ENCODE measurements at regions not wholly inside any gene's neighbourhood (a gene's known extent, or its start where the extent isn't known, plus 50 kb on each side); places are given as distances from the start of the nearest gene placed in this dataset.

DNA sequence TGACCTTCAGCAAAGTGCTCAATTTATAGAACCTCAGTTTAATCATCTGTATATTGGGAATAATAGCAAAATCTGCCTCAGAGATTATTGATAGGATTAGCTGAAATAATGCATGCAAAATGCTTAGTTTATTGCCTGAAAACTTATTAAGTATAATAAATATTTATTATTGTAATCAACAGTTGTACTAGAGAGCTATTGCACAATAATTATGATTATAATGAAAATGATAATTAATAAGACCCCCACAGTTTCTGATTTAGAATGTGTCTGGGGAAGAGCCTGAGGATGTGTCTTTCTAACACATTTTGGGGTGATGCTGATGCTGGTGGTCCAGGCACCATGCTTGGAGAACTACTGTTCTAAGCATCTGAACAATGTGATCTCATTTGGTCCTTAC is 419.6 kb downstream of the NPIPA7 start:
- in situ Hi-C loops (cut with MboI; ENCODE audit: low sequenced_read_pairs): no loop called here
- Histone ChIP-seq H4K20me1 (ENCODE audit: insufficient read depth, low read length) (no peaks in the 10 kb centered on the region), H3K56ac (ENCODE audit: extremely low read depth, insufficient read depth, low read length) (no peak overlapping the region), H3K23ac (ENCODE audit: low read depth, low read length) (no peak overlapping the region), H2BK20ac (ENCODE audit: low read depth, low read length) (no peak overlapping the region), H3K4me1 (ENCODE audit: control insufficient read depth, insufficient read depth, low read length) (no peaks in the 10 kb centered on the region), H2AFZ (replicated peaks; ENCODE audit: low read length, poor library complexity) (no peak overlapping the region), H4K8ac (ENCODE audit: low read depth in 2 of 2, low read length in 2 of 2) (no peak overlapping the region), H3K27ac (ENCODE audit: insufficient read depth, low read length) (no peak overlapping the region), H3K4me3 (ENCODE audit: insufficient read depth, low read depth, low read length) (no peak overlapping the region), H2AK9ac (replicated peaks; ENCODE audit: low read depth, low read length, poor library complexity) (no peak overlapping the region), H2BK5ac (ENCODE audit: low read depth, low read length, poor library complexity, severe bottlenecking) (no peak overlapping the region), H3K9ac (ENCODE audit: low read depth, low read length) (no peak overlapping the region), H3K14ac (replicated peaks; ENCODE audit: low read depth, low read length) (no peak overlapping the region), H3K18ac (ENCODE audit: low read depth, low read length) (no peak overlapping the region), H2BK15ac (ENCODE audit: low read depth, low read length) (no peak overlapping the region), H3K27me3 (ENCODE audit: control insufficient read depth, insufficient read depth, low read length) (no peaks in the 10 kb centered on the region), H3K9me1 (ENCODE audit: insufficient read depth, low read length) (no peaks in the 10 kb centered on the region), H3K36me3 (ENCODE audit: control insufficient read depth, insufficient read depth, low read length) (no peaks in the 10 kb centered on the region), H3K4me2 (ENCODE audit: low read depth, low read length) (no peak overlapping the region), H2AK5ac (ENCODE audit: low read depth, low read length) (no peak overlapping the region), H3K79me1 (ENCODE audit: low read depth in 1 of 2, low read length in 2 of 2) (no peaks in the 10 kb centered on the region), H2BK120ac (ENCODE audit: low read depth, low read length) (no peak overlapping the region), H3K9me3 (ENCODE audit: control insufficient read depth, insufficient read depth, low read length) (peaks cover 9% of the 10 kb centered on the region), H4K91ac (ENCODE audit: insufficient read depth, low read depth, low read length) (no peak overlapping the region), H4K5ac (ENCODE audit: low read depth, low read length) (no peak overlapping the region), H3K4ac (ENCODE audit: low read depth, low read length) (no peak overlapping the region)
- intact Hi-C loops (cut with micrococcal nuclease): no loop called here
- CTCF ChIA-PET: no interaction called here
- ATAC-seq (ENCODE audit: low read depth) (no peak), DNase-seq (no peak)
- TF ChIP-seq, protein P1, sequence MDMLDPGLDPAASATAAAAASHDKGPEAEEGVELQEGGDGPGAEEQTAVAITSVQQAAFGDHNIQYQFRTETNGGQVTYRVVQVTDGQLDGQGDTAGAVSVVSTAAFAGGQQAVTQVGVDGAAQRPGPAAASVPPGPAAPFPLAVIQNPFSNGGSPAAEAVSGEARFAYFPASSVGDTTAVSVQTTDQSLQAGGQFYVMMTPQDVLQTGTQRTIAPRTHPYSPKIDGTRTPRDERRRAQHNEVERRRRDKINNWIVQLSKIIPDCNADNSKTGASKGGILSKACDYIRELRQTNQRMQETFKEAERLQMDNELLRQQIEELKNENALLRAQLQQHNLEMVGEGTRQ (IDR thresholded peaks at IDR 0.05; ENCODE audit: low read depth, low read length): no peak
- TF ChIP-seq CEBPB (IDR thresholded peaks at IDR 0.05; ENCODE audit: low read depth, low read length) (no peak), CHD1 (IDR thresholded peaks at IDR 0.05; ENCODE audit: low read depth, low read length) (no peak), RAD21 (IDR thresholded peaks at IDR 0.05; ENCODE audit: low read length) (no peak), SMC3 (IDR thresholded peaks at IDR 0.05; ENCODE audit: low read depth, low read length) (no peak), FOS (IDR thresholded peaks at IDR 0.05; ENCODE audit: low read depth, low read length) (no peak), MAFK (IDR thresholded peaks at IDR 0.05; ENCODE audit: low read depth, low read length) (no peak)
- TF ChIP-seq, protein P2, sequence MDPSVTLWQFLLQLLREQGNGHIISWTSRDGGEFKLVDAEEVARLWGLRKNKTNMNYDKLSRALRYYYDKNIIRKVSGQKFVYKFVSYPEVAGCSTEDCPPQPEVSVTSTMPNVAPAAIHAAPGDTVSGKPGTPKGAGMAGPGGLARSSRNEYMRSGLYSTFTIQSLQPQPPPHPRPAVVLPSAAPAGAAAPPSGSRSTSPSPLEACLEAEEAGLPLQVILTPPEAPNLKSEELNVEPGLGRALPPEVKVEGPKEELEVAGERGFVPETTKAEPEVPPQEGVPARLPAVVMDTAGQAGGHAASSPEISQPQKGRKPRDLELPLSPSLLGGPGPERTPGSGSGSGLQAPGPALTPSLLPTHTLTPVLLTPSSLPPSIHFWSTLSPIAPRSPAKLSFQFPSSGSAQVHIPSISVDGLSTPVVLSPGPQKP (IDR thresholded peaks at IDR 0.05; ENCODE audit: borderline replicate concordance, low read depth, low read length): no peak
- dilution Hi-C loops (cut with HindIII; ENCODE audit: low sequenced_read_pairs, unreplicated experiment): no loop called here
- no TSS peak for BruUV-seq (replicated peaks)
- POLR2A ChIA-PET (ENCODE audit: unreplicated experiment): no interaction called here
